GM21576 (cell line): ENCODE measurements at regions not wholly inside any gene's neighbourhood (a gene's known extent, or its start where the extent isn't known, plus 50 kb on each side); places are given as distances from the start of the nearest gene placed in this dataset.

Experiments
- ATAC-seq: cut with Tn5 transposase; IDR thresholded peaks from one replicate; pipeline ENCODE4 v1.9.1; 2021; ENCODE audit warnings: mild to moderate bottlenecking, moderate library complexity; ENCODE audit not compliant: unreplicated experiment

DNA sequence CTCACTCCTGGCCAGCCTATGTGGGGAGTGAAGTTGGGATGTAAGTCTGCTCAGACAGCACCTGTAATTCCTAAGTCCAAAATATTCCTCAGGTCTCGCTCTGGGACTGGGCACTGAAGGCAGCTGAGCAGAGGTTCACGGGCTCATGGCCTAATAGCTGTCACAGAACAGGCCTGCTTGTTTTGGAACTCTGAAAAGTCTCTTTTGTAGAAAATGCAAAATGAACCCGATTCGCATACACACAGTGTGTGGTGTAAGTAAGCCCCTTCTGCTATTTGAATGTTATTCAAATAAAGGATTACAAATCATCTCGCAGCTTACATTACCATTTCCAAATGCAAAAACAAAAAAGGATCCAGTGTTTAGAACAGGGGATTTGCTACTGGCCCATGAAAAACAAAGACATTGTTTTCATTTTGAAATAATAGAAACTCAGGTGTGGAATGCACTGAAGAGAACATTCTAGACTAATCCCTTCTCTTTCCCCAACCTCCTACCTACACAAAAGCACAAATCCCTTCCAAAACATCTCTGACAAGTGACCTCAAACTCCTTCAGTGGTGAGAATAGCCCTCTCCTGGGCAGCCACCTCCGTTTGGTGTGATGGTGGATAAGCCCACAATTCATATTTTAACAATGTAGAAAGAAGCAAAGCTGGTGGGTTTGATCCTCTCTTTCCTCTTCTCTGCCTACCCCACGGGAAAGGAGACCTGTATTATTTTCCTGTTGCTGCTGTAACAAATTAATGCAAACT, 118.3 kb upstream of the NCK2 start:
- no peak for ATAC-seq

DNA sequence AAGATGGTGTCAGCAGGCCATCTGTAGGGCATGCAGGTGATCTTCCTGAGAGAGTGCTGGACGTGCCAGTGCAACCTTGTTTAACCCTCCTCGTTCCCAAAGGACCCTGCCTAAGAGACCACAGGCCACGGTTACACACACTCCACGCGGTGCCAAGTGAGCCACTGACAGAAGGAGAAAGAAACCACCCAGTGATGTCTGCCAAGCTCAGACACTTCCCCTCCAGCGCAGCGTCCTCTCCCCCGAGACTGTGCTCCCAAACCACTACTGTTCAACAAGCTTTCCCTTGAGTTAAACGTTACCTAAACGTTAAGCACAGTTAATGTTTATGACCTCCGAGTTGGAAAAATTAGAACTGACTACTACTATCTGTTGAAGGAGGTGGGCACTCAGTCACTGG, 119.1 kb upstream of the NCK2 start:
- no peak for ATAC-seq

DNA sequence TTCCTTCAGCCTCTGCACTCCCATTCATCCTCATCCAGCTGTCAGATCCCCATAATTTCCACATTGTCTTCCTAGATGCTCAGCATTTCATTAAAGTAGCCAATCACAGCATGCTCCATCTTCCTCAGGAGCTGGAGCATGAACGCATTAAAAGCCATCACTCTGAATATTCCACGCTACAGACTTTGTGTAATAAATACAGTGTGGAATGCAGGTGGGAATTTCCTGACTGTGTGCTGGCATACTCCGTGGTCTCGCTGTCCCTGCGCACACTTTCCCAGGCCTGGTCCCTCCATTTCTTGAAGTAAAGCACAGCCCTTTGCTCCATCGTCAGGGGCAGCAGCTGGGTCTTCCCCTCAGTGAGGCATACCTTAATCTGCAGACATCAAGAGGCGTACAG, 123.7 kb upstream of the NCK2 start:
- ATAC-seq, result no peak

DNA sequence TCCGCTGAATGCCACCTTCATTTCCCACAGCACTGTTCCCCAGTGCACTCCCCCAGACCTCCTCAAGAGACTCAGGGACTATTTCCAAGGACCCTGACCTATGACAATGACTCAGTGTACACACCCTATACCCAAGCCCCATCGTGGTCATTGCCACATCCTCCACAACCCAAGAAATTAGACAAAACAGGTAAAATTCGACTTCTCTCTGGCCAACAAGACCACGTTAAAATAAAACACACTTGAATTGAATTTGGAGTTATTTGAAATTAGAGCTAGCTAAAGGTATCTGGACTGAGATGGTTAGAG, 126.4 kb upstream of the NCK2 start:
- ATAC-seq, result no peak

DNA sequence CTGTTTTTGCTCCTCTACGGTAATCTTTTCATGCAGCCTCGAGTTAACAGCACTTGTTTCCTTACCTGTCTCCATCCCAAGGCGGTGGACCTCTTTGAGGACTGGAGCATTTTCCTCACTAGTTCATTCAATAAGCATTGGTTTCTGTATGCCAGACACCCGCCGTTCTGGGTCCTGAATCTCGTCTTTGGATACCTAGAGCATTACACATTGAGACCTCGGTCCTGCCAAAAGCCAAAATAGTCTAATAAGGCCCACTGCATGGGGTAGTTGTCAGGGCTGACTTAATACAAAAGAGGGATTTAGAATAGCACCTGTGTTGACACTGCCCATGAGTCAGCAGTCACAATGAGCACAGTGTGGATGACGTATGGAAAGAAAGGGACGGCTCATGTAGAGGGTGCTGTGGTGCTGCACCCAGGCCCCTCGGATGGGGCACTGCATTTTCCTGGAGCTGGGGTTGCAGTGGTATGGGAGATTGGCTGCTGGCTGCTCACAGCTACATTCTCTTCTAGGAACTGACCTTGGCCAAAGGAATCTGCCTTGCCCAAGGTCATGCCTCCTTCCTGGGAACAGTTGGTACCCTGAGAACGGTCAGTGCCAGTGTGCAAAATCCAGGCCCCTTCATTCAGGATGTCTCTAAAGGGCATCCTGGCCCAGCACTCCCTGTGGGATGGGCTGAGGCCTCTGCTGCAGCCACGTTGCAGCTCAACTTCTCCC, 126.9 kb upstream of the NCK2 start:
- no peak for ATAC-seq

DNA sequence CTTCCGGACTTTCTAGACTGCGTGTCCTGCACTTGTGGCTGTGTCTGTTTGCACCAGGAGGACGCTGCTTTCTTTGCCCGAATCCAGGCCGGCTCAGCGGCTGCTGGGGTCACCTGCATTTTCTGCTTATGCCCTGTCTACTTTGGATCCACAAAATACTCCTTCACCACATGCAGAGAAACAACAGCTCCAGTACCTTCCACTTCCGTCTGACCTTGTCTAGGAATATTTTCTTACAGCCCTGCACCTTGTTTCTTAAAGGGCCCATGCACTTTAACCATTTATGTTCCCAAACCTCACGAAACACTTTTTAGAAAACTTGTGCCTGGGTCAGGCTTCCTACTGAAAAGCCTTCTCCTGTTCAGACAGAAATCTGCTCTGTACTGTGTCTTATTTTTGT, 129.4 kb upstream of the NCK2 start:
- ATAC-seq, result no peak

DNA sequence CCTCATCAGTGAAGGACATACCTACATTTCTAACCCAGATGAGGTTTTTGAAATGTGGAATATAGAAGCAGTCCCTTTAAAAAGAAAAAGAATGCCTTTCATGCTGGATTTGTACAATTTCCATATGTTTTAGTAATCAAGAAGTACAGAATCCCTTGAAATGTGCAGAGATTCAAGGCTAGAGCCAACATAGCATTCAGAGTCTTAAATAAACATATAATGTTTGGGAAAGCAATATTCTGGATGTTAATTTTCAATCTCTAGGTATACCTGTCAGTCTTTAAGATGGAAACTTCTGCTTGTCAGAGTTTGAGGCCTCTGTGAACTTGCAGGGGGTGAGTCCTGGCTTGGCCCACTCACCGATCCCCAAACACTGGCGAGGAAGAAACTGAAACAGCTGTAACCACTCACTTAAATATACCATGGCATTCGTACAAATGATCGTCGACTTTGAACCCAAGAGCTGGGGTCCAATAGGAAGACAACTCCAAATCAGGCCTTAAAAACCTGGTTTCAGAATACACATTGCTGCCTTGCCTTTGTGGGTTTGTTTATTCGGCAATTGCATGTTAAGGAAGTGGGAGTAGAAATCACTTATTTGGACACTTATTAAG, 132.8 kb upstream of the NCK2 start:
- no peak for ATAC-seq

DNA sequence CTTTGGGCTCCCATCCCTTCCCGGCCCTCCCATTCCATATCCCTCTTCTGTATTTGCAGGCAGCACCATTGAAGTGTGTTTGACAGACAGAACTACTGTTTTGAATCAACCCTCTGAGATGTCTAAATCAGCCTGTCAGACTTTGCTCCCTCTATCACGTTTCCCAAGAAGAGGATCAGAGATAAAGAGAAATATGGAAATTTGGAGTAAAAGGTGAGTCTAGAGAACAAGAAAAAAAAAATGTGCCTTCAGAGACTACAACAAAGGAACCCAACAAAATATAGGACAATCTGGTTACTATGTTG, 133.4 kb upstream of the NCK2 start:
- ATAC-seq, result no peak

DNA sequence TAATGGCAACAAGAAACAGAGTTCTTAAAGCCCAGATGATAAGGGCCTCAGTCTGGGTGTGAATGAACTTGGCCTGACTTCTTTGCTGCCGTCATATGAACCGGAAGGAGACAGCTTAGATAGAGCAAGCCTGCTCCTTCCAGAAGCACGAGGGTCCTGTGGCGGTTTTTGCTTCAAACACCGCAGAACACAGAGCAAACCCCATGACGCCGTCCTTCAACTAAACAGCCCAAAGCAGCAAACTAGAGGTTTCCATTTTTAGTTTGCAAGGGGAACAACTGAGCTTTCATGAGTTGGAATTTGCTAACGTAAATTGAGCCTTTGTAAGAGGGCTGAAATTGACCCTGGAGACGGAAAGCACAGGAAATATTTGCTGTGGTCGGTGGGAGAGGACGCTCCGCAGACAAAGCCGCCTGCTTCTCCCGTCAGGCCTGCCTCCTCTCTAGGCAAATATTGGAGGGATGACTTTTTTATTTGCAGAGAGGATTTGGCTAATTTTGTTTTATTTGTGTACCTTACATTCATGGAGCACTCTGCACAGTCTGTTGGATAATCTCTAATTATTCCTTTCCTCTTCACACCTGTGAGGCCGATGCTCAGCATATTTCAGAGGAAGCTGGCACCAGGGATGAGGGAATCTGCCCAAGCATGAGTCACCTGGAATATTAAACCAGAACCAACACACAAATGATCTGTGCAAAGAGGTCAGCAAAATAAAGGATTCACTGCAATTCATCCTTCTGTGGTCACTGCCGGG, 134.0 kb upstream of the NCK2 start:
- ATAC-seq, result no peak

DNA sequence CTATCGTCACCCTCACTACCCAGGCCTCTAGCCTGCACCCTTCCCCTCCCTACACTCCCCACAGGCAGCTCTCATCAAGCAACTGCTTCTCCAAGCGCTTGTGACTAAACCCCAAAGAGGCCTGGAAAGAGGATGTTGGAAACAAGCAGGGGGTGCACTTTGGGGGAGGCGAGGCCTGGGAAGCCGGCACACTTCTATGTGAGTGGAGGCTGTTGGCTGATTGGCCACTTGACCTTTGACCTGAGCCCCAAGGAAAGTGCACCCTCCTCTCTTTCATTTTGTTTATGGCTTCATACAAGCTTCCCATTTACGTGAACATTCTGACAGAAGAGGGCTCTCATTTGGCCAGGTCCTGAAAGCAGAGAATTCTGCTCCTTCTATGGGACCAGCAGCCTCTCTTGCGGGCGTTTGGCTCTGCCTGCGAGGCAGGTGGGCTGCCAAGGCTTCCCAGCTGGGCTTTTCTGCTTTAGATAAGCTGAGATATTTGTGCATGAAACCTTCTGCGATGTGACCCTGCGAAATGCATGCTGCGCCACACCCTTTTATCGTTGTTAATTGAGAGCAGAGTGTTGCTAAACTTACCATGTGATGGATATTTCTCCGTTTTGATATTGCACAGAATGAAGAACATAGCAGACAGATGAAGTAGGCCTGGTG, 134.8 kb upstream of the NCK2 start:
- no peak for ATAC-seq

DNA sequence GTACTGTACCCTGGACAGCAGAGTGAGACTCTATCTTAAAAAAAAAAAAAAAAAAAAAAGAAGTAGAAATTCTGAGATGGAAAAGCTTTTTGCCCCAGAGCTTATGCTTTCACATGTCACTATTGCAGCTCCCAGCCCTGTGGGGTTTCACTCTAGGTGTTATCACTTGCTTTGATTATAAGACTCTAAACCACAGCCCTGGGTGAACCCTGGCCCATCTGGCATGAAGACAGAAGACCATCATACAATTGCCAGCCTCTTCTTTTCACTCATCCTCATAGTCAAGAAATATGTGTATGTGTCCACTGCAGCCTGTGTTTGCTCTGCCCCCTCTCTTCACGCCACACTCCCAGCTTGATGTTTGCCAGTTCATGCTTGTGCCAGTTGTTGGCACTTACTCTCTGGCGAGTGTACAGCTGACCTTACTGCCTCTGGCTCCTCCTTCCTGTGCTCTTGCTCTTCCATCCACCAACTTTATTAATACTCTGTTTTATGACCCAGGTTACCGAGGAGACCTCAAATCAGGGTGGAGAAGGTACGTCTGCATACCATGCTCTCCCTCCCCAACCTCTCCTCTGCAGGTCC, 136.7 kb upstream of the NCK2 start:
- no peak for ATAC-seq

DNA sequence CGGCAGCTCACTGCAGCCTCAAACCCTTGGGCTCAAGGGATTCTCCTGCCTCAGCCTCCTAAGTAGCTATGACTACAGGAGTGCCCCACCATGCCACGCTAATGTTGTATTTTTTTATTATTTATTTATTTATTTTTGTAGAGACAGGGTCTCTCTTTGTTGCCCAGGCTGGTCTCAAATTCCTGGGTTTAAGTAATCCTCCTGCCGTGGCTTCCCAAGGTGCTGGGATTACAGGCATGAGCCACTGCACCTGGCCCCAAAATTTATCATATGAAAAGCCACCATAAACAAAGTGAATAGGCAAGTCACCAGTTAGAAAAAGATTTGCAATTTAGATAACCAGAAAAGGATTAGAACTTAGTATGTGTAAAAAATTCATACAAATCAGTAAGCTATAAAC, 138.6 kb upstream of the NCK2 start:
- ATAC-seq, result no peak

DNA sequence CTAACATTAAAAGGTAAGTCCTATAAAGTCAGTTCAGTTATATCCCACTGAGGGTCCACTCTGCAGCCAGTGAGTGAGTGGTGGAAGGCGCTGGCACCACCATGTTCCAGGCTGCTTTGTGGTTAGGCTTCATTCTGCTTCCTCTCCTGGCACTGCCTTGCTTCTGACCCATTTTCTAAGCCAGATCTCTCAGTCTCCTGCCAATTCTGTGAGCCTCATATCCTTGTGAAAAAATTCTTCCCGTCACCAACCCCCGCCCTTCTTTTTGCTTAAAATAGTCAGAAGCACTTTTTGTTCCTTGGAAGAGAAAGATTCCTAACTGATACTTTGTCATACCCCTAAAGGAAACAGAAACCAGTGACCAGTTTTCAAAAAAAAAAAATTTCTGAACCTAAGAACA, 139.8 kb upstream of the NCK2 start:
- ATAC-seq, result no peak

DNA sequence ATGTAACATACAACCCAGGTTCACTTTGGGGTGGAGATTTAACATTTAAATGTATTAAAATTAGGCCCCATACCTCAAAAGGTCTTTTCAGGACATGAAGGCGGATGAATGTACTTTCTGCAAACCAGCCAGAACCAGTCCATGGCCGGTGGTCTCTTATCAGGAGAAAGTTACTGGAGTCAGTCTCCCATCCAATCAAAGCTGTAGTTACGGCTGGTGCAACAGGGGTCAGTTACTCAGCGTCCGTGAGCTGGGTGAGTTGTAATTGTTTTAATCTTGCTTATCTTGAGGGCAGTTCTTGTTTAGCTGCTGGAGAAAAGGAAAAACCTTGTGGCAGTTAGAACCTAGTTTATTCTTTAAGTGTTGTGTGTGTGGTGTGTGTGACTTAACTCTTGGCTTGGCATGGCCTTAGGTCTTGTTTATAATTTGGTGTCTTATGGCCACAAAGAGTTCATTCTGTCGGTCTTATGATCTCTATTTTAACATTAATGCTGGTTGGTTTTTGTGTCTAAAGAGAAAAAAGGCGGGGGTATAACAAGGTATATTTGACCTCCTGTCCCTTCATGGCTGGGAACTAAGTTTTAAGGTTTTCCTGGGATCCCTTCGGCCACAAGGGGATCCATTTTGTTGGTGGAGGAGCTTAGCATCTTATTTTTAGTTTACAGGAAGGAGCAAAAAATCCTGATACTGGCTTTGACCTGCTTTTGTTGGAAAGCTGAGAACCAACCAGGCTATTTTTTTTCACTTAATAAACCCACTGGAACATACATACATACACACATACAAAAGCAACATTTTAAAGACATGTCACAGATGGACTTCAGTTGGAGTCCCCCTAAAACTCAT, 143.5 kb upstream of the NCK2 start:
- ATAC-seq, result no peak

DNA sequence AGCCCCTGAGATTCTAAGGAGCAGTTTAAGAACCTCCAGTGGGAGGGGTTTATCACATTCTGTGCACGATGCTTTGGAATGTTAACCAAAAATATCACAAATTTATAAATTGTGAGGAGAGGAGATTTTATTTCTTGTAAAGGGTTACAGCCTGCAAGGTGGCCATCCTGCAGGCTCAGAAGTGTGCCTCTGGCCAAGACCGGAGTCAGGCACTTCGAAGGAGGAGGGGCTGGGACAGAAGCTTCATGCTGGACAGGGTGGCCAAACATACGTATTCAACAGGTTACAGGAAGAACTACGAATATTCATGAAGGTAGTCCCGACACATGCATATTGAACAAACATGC, 144.1 kb upstream of the NCK2 start:
- no peak for ATAC-seq

DNA sequence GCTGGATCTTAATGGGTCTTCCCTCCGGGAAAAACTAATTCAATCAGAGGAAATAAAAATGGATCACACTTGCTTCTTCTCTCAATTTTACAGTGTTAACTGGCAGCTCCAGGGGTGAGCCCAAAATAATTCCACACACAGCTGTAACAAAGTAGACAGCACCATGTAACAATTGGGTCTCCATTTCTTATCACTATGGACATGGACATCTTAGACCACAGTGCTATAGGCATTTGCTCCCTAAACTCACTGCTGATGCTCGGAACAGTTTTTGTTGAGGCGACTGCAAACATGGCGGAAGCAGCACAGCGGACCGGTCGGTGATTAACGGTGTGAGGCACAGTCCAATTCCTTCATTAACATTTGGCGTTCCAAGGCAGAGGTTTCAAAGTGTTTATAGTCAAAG, 144.7 kb upstream of the NCK2 start:
- ATAC-seq, result no peak

DNA sequence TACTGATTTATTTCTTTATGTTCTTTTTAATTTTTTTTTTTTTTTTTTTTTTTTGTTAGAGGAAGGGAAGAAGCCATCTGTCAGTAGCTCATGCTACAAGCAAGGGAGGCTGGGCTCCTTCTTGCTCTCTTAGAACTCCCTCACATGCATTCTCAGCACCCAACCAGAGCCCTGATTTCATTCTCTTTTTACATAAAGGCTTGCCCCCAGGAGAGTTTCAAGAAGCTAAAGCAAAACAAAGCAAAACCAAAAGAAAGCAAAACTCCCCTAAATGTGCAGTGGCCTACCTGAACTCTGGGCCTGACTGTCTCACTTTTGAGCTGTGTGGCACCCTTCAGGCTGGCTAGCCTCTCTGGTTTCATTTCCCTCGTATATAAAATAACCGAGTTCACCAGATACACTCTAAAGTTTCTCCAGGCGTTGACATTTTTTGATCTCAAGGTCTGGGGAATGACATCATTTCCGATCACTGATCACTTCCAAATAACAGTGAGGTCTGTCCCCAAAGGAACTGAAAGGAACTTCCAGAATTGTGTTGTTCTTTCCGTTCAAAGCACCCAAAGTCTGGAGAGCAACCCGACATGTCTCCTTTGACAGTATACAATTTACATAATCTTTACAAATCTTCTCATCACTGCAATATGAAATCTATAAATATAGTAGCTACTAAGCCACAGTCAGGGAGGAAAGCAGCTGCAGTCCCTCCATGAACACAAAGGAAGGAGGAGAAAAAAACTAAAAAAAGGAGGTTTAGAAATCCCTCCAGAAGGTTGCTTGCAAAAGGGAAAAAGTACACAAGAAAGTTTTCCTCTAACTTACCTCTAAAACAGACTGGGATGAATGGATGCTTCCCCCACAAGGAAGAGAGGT, 145.6 kb upstream of the NCK2 start:
- no peak for ATAC-seq

DNA sequence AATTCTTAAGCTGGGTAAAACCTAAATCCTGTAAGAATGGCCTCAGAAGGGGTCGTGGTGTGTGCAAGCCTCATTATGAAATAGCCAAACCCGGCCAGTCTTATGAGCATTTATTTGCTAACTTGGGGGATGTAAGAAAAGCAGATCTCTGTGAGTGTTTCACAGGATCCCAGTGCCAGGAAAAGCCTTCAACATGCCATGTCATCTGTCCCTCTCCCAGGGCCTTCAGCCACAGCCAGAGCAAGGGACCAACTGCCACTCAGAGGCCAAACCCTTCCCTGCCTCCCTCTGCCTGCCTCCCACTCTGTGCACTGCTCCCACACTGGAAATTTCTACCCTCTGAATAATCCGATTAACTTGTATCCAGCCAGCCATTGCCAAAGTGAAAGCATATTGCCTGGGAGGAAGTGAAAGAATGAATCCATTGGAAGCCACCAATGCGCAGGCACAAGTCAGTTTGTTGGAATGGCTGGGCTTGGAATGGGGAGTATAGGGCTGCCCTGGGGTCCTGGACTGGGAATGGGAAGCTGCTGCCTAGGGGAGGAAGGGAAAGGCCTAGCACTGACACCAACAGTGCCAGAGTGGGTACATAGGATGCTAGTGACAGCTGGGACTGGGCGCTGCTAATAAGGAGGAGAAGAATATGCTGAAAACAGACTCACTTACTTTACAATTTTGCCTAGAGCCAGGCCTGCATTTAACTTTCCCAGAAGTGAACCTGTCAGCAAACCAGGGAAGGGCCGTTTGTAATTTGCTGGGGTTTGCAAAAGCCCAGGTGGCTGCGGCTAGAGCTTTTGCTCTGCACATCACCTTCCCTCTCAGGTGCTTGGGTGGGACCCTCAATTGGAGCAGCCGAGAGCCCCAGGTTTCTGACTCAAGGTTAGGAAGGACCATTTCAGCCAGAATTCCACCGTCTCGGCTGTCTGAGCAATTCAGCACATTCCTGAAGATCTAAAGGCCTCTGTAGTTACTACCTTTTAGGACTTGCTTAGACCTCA, 146.6 kb upstream of the NCK2 start:
- ATAC-seq, result no peak
